Right lobe of liver (tissue), 4 donors: ENCODE measurements at regions not wholly inside any gene's neighbourhood (a gene's known extent, or its start where the extent isn't known, plus 50 kb on each side); places are given as distances from the start of the nearest gene placed in this dataset.

Experiments
- CTCF ChIP-seq, 4 donors: fragments of 200-600 bp in 3 of 4; fragments of 450-650 bp in 1 of 4; IDR thresholded peaks; one replicate each; pipeline versions ENCODE4 v1.5.1 to v1.8.0; 2016 to 2022; ENCODE audit warnings: antibody characterized with exemption in 4 of 4, mild to moderate bottlenecking in 2 of 4
- POLR2A ChIP-seq: fragments of 450-650 bp; IDR thresholded peaks from one replicate; pipeline ENCODE4 v1.6.1; 2017; ENCODE audit warnings: antibody characterized with exemption, mild to moderate bottlenecking
- donor health status: DM: no; HTN: no; CAD: no.
- donor health status: DM: no; HTN: no; CAD: no.
- donor health status: DM: no; HTN: yes; CAD: no.

- TF ChIP-seq CTCF (IDR thresholded peaks at IDR 0.05) (no peak), POLR2A (no peak)
These were observed 426.4 kb upstream of the RPS6KA3 start for GRCh38 chrX:20693078-20693477.
